ENCODE measurements at regions not wholly inside any gene's neighbourhood (a gene's known extent, or its start where the extent isn't known, plus 50 kb on each side); places are given as distances from the start of the nearest gene placed in this dataset.

DNA sequence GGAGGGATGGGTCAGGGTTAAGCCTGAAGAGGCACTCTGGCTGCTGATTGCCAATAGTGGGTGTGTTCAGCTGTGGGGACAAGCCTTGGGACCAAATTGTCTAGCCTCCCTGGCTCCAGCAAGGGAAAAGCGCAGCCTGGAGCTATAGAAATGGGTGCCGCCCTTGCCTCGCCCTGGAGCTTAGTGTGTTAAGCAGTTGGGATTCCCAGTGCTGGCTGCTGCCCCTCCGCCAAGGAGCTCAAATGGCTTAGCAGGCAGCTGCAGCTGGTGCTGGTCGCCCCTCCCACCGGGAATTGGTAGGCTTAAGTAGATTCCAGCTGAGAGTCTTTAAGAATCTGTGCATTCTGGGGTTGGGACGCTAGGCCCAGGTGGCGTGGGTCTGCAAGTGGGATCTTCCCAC is 662.9 kb upstream of the TBL1XR1 start:
- TF ChIP-seq ZNF878 (CRISPR knock-in tag; IDR thresholded peaks at IDR 0.05) (no peak), ZNF274 (CRISPR knock-in tag; IDR thresholded peaks at IDR 0.05) (no peak), RBFOX2 (IDR thresholded peaks at IDR 0.05; ENCODE audit: low read depth, low read length) (no peak), TCF7 (IDR thresholded peaks at IDR 0.05; ENCODE audit: low read depth) (no peak), FOSL2 (CRISPR knock-in tag; IDR thresholded peaks at IDR 0.05) (no peak), PAX8 (CRISPR knock-in tag; IDR thresholded peaks at IDR 0.05; ENCODE audit: borderline replicate concordance) (no peak), NR3C1 (CRISPR knock-in tag; IDR thresholded peaks at IDR 0.05) (no peak), MAFG (CRISPR knock-in tag; IDR thresholded peaks at IDR 0.05) (no peak), SETDB1 (CRISPR knock-in tag; IDR thresholded peaks at IDR 0.05; ENCODE audit: borderline replicate concordance) (no peak), IRX3 (CRISPR knock-in tag; IDR thresholded peaks at IDR 0.05; ENCODE audit: borderline replicate concordance, low read depth) (no peak), BRCA1 (CRISPR knock-in tag; IDR thresholded peaks at IDR 0.05) (no peak), PTBP1 (IDR thresholded peaks at IDR 0.05; ENCODE audit: low read depth, low read length, poor library complexity, severe bottlenecking) (no peak), KMT2B (CRISPR knock-in tag; IDR thresholded peaks at IDR 0.05) (no peak), ZNF747 (CRISPR knock-in tag; IDR thresholded peaks at IDR 0.05; ENCODE audit: borderline replicate concordance) (no peak), KAT2B (IDR thresholded peaks at IDR 0.05; ENCODE audit: borderline replicate concordance, low read depth, low read length) (no peak), CBFB (CRISPR knock-in tag; IDR thresholded peaks at IDR 0.05) (no peak), DNMT1 (CRISPR knock-in tag; IDR thresholded peaks at IDR 0.05) (no peak)
- TF ChIP-seq, protein P1, sequence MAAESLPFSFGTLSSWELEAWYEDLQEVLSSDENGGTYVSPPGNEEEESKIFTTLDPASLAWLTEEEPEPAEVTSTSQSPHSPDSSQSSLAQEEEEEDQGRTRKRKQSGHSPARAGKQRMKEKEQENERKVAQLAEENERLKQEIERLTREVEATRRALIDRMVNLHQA (CRISPR knock-in tag; IDR thresholded peaks at IDR 0.05) = no peak
- TF ChIP-seq, protein P2, sequence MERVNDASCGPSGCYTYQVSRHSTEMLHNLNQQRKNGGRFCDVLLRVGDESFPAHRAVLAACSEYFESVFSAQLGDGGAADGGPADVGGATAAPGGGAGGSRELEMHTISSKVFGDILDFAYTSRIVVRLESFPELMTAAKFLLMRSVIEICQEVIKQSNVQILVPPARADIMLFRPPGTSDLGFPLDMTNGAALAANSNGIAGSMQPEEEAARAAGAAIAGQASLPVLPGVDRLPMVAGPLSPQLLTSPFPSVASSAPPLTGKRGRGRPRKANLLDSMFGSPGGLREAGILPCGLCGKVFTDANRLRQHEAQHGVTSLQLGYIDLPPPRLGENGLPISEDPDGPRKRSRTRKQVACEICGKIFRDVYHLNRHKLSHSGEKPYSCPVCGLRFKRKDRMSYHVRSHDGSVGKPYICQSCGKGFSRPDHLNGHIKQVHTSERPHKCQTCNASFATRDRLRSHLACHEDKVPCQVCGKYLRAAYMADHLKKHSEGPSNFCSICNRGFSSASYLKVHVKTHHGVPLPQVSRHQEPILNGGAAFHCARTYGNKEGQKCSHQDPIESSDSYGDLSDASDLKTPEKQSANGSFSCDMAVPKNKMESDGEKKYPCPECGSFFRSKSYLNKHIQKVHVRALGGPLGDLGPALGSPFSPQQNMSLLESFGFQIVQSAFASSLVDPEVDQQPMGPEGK (CRISPR knock-in tag; IDR thresholded peaks at IDR 0.05) = no peak
- TF ChIP-seq, protein P3, sequence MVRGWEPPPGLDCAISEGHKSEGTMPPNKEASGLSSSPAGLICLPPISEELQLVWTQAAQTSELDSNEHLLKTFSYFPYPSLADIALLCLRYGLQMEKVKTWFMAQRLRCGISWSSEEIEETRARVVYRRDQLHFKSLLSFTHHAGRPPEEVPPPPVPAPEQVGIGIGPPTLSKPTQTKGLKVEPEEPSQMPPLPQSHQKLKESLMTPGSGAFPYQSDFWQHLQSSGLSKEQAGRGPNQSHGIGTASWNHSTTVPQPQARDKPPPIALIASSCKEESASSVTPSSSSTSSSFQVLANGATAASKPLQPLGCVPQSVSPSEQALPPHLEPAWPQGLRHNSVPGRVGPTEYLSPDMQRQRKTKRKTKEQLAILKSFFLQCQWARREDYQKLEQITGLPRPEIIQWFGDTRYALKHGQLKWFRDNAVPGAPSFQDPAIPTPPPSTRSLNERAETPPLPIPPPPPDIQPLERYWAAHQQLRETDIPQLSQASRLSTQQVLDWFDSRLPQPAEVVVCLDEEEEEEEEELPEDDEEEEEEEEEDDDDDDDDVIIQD (CRISPR knock-in tag; IDR thresholded peaks at IDR 0.05; ENCODE audit: low read depth) = no peak
- H3K9ac ChIP-seq (ENCODE audit: insufficient read depth, low read depth, low read length) = no peak overlapping the region
- H3K36me3 ChIP-seq (replicated peaks in 1 of 2; ENCODE audit: control insufficient read depth in 1 of 2, insufficient read depth in 2 of 2, low read length in 2 of 2) = no peaks in the 10 kb centered on the region
- ChIA-PET CTCF (ENCODE audit: low intra/inter-chr PET ratio, low total read pairs) (no interaction called here), POLR2A (no interaction called here)
- no peaks in the 10 kb centered on the region for H3K79me2 ChIP-seq (ENCODE audit: insufficient read depth, low read length)
- no peak overlapping the region for H2AFZ ChIP-seq (ENCODE audit: low read length)
- in situ Hi-C loops (cut with HindIII; ENCODE audit: extremely low pct_ligation_motif_present, low pct_unique_long_range_greater_than_20kb) (no loop called here), intact Hi-C loops (cut with micrococcal nuclease; ENCODE audit: unreplicated experiment) (no loop called here)
- ATAC-seq = no peak
- FAIRE-seq = no peak
- H3K9me3 ChIP-seq (ENCODE audit: low read length) = peaks cover 6% of the 10 kb centered on the region
- no peak overlapping the region for H3K4me2 ChIP-seq (ENCODE audit: low read depth, low read length)
- no peaks in the 10 kb centered on the region for H3K27me3 ChIP-seq (ENCODE audit: control insufficient read depth in 1 of 2, insufficient read depth in 2 of 2, low read length in 2 of 2)
- no peaks in the 10 kb centered on the region for H4K20me1 ChIP-seq (ENCODE audit: insufficient read depth, low read length)
- H3K4me3 ChIP-seq (replicated peaks in 1 of 3; ENCODE audit: insufficient read depth in 1 of 3, low read depth in 2 of 3, low read length in 3 of 3) = no peak overlapping the region
- BruUV-seq (replicated peaks) = no TSS peak
- no peaks in the 10 kb centered on the region for H3K4me1 ChIP-seq (ENCODE audit: insufficient read depth, low read length)
- no peak overlapping the region for H3K27ac ChIP-seq (ENCODE audit: extremely low read length, insufficient read depth, low read length)
- WGBS (ENCODE audit: low lambda C conversion rate) = no CpG with 5 or more reads among the region's 8 CpGs
- no peak for DNase-seq (ENCODE audit: low spot score)
